ENCODE measurements at regions not wholly inside any gene's neighbourhood (a gene's known extent, or its start where the extent isn't known, plus 50 kb on each side); places are given as distances from the start of the nearest gene placed in this dataset.

GRCh38 chr10:35889971-35890675 lies 248.0 kb upstream of the FZD8 start:
- Histone ChIP-seq H3K9ac (ENCODE audit: low read length) (no peak overlapping the region), H4K20me1 (ENCODE audit: insufficient read depth, low read length) (no peaks in the 10 kb centered on the region), H3K79me2 (ENCODE audit: low read length) (no peaks in the 10 kb centered on the region), H3K27ac (ENCODE audit: low read length) (no peak overlapping the region), H2AFZ (ENCODE audit: low read length) (no peak overlapping the region), H3K9me2 (replicated peaks; ENCODE audit: insufficient read depth, low read length) (no peaks in the 10 kb centered on the region), H3K36me3 (replicated peaks; ENCODE audit: insufficient read depth, low read length) (no peaks in the 10 kb centered on the region), H3K27me3 (replicated peaks; ENCODE audit: insufficient read depth, low read length) (no peaks in the 10 kb centered on the region), H3F3A (ENCODE audit: insufficient read depth, low read length) (no peaks in the 10 kb centered on the region), H3K9me3 (replicated peaks; ENCODE audit: insufficient read depth, low read length) (no peaks in the 10 kb centered on the region), H3K4me1 (ENCODE audit: low read length) (no peaks in the 10 kb centered on the region), H3K4me3 (ENCODE audit: low read length) (no peak overlapping the region), H3K4me2 (ENCODE audit: low read depth, low read length) (no peak overlapping the region)
- DNase-seq = no peak
- TF ChIP-seq EZH2phosphoT487 (IDR thresholded peaks at IDR 0.05; ENCODE audit: low read length) (no peak), CTCF (IDR thresholded peaks at IDR 0.05; ENCODE audit: low read length) (no peak), EZH2 (optimal IDR thresholded peaks at IDR 0.05; ENCODE audit: low read depth, low read length) (no peak)

GRCh38 chr10:35889226-35889625 lies 247.1 kb upstream of the FZD8 start:
- Histone ChIP-seq H3K27ac (ENCODE audit: low read length) (no peak overlapping the region), H3K27me3 (replicated peaks; ENCODE audit: insufficient read depth, low read length) (no peaks in the 10 kb centered on the region), H3K36me3 (replicated peaks; ENCODE audit: insufficient read depth, low read length) (no peaks in the 10 kb centered on the region), H2AFZ (ENCODE audit: low read length) (no peak overlapping the region), H3K9ac (ENCODE audit: low read length) (no peak overlapping the region), H4K20me1 (ENCODE audit: insufficient read depth, low read length) (no peaks in the 10 kb centered on the region), H3K4me1 (ENCODE audit: low read length) (no peaks in the 10 kb centered on the region), H3K9me2 (replicated peaks; ENCODE audit: insufficient read depth, low read length) (no peaks in the 10 kb centered on the region), H3K79me2 (ENCODE audit: low read length) (no peaks in the 10 kb centered on the region), H3K9me3 (replicated peaks; ENCODE audit: insufficient read depth, low read length) (no peaks in the 10 kb centered on the region), H3K4me2 (ENCODE audit: low read depth, low read length) (no peak overlapping the region), H3K4me3 (ENCODE audit: low read length) (no peak overlapping the region), H3F3A (ENCODE audit: insufficient read depth, low read length) (no peaks in the 10 kb centered on the region)
- no peak for DNase-seq
- TF ChIP-seq CTCF (IDR thresholded peaks at IDR 0.05; ENCODE audit: low read length) = no peak
- no peak for TF ChIP-seq EZH2 (optimal IDR thresholded peaks at IDR 0.05; ENCODE audit: low read depth, low read length)
- no peak for TF ChIP-seq EZH2phosphoT487 (IDR thresholded peaks at IDR 0.05; ENCODE audit: low read length)

GRCh38 chr10:35888400-35888799 lies 246.3 kb upstream of the FZD8 start:
- H4K20me1 ChIP-seq (ENCODE audit: insufficient read depth, low read length) = no peaks in the 10 kb centered on the region
- no peaks in the 10 kb centered on the region for H3K36me3 ChIP-seq (replicated peaks; ENCODE audit: insufficient read depth, low read length)
- H3F3A ChIP-seq (ENCODE audit: insufficient read depth, low read length) = no peaks in the 10 kb centered on the region
- no peaks in the 10 kb centered on the region for H3K4me1 ChIP-seq (ENCODE audit: low read length)
- H3K9ac ChIP-seq (ENCODE audit: low read length) = no peak overlapping the region
- no peak for DNase-seq
- no peak overlapping the region for H3K27ac ChIP-seq (ENCODE audit: low read length)
- no peaks in the 10 kb centered on the region for H3K27me3 ChIP-seq (replicated peaks; ENCODE audit: insufficient read depth, low read length)
- TF ChIP-seq CTCF (IDR thresholded peaks at IDR 0.05; ENCODE audit: low read length) (no peak), EZH2phosphoT487 (IDR thresholded peaks at IDR 0.05; ENCODE audit: low read length) (no peak), EZH2 (optimal IDR thresholded peaks at IDR 0.05; ENCODE audit: low read depth, low read length) (no peak)
- H3K9me2 ChIP-seq (replicated peaks; ENCODE audit: insufficient read depth, low read length) = no peaks in the 10 kb centered on the region
- H3K4me2 ChIP-seq (ENCODE audit: low read depth, low read length) = no peak overlapping the region
- H3K79me2 ChIP-seq (ENCODE audit: low read length) = no peaks in the 10 kb centered on the region
- no peak overlapping the region for H3K4me3 ChIP-seq (ENCODE audit: low read length)
- no peak overlapping the region for H2AFZ ChIP-seq (ENCODE audit: low read length)
- H3K9me3 ChIP-seq (replicated peaks; ENCODE audit: insufficient read depth, low read length) = no peaks in the 10 kb centered on the region

Measured in MM.1S (cell line).